ENCODE measurements at regions not wholly inside any gene's neighbourhood (a gene's known extent, or its start where the extent isn't known, plus 50 kb on each side); places are given as distances from the start of the nearest gene placed in this dataset.
A peak's percentile ranks its signal among the peaks of the same experiment; 100 is the strongest.

DNA sequence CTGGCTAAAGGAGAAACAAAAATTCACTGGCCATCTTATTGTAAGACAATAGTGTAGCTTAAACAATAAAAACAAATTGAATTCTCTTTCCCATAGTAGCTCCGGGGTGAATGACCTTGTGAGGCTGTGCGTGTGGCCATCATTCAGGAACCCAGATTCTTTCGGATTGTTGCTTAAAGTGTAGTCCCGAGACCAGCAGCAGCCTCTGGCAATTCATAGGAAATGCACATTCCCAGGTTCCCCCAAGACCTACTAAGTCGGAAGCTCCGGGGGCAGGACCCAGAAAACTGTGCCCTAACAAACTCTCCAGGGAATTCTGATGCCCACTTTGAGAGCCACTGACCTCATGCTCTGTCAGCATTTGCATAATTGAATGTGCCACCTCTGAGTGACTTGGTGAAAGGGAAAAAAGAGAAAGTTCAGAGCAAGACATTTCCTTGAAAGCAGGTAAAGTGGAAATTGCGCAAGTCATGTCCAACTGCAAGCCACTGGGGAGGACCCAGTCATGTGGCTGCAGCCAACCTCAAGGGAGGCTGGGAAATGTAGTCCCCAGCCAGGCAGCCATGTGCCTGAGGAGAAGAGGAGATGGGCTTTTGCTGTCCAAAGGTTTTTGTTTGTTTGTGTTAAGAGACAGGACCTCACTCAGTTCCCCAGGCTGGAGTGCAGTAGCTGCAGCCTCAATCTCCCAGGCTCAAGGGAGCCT lies 50.7 kb upstream of the PNMA8B start:
- Histone ChIP-seq H3K9me3 (ENCODE audit: insufficient read depth, low read length, severe bottlenecking) (peaks cover 16% of the 10 kb centered on the region), H3K36me3 (ENCODE audit: insufficient read depth, low read length) (no peaks in the 10 kb centered on the region), H3K4me2 (ENCODE audit: insufficient read depth, low read length) (no peak overlapping the region), H3K9ac (ENCODE audit: low read depth, low read length) (no peak overlapping the region), H3K79me2 (ENCODE audit: insufficient read depth, low read length) (no peaks in the 10 kb centered on the region), H3K27me3 (ENCODE audit: insufficient read depth, low read length, poor library complexity) (no peaks in the 10 kb centered on the region), H2AFZ (ENCODE audit: low read depth, low read length) (no peak overlapping the region; the same call in 1 of the 2 replicates), H4K20me1 (ENCODE audit: insufficient read depth, low read length) (no peaks in the 10 kb centered on the region), H3K27ac (ENCODE audit: low read length) (no peak overlapping the region), H3K4me3 (ENCODE audit: low read depth in 1 of 2, low read length in 2 of 2) (no peak overlapping the region), H3K4me1 (ENCODE audit: insufficient read depth, low read length) (no peaks in the 10 kb centered on the region)
- ATAC-seq (ENCODE audit: insufficient read depth, low read depth): no peak
- TF ChIP-seq, protein P1, sequence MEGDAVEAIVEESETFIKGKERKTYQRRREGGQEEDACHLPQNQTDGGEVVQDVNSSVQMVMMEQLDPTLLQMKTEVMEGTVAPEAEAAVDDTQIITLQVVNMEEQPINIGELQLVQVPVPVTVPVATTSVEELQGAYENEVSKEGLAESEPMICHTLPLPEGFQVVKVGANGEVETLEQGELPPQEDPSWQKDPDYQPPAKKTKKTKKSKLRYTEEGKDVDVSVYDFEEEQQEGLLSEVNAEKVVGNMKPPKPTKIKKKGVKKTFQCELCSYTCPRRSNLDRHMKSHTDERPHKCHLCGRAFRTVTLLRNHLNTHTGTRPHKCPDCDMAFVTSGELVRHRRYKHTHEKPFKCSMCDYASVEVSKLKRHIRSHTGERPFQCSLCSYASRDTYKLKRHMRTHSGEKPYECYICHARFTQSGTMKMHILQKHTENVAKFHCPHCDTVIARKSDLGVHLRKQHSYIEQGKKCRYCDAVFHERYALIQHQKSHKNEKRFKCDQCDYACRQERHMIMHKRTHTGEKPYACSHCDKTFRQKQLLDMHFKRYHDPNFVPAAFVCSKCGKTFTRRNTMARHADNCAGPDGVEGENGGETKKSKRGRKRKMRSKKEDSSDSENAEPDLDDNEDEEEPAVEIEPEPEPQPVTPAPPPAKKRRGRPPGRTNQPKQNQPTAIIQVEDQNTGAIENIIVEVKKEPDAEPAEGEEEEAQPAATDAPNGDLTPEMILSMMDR (IDR thresholded peaks at IDR 0.05; ENCODE audit: borderline replicate concordance, extremely low read depth, low read length, poor library complexity, severe bottlenecking): no peak
- TF ChIP-seq EZH2 (IDR thresholded peaks at IDR 0.05; ENCODE audit: borderline replicate concordance, low read depth, low read length, severe bottlenecking): no peak
- peak; percentile 18 for DNase-seq

DNA sequence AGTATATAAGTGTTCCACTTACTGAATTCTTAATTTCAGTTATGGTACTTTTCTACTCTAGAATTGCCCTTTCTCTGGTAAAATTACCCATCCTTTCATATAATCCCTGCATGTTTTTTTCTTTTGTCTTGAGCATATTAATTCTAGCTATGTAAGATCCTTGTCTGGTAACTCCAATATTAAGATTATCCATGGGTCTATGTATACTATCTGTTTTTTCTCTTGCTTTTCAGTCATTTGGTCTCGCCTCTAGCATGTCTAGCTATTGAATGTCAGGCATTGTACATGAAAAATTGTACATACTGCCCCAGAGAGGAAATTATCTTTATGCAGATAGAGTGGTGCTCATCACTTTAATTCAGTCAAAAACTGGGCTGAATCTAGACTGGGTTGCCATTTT lies 50.4 kb upstream of the CALM3 start:
- no peak for DNase-seq
- Histone ChIP-seq H3K79me2 (ENCODE audit: insufficient read depth, low read length) (no peaks in the 10 kb centered on the region), H3K36me3 (ENCODE audit: insufficient read depth, low read length) (no peaks in the 10 kb centered on the region), H3K9me3 (ENCODE audit: insufficient read depth, low read length, severe bottlenecking) (peaks cover 16% of the 10 kb centered on the region), H2AFZ (ENCODE audit: low read depth, low read length) (no peak overlapping the region), H3K4me2 (ENCODE audit: insufficient read depth, low read length) (no peak overlapping the region), H3K9ac (ENCODE audit: low read depth, low read length) (no peak overlapping the region), H4K20me1 (ENCODE audit: insufficient read depth, low read length) (no peaks in the 10 kb centered on the region), H3K4me1 (ENCODE audit: insufficient read depth, low read length) (no peaks in the 10 kb centered on the region), H3K27me3 (ENCODE audit: insufficient read depth, low read length, poor library complexity) (no peaks in the 10 kb centered on the region), H3K27ac (ENCODE audit: low read length) (no peak overlapping the region), H3K4me3 (ENCODE audit: low read depth in 1 of 2, low read length in 2 of 2) (no peak overlapping the region)
- TF ChIP-seq, protein P1 (IDR thresholded peaks at IDR 0.05; ENCODE audit: borderline replicate concordance, extremely low read depth, low read length, poor library complexity, severe bottlenecking): no peak
- TF ChIP-seq EZH2 (IDR thresholded peaks at IDR 0.05; ENCODE audit: borderline replicate concordance, low read depth, low read length, severe bottlenecking): no peak
- ATAC-seq (ENCODE audit: insufficient read depth, low read depth): no peak

DNA sequence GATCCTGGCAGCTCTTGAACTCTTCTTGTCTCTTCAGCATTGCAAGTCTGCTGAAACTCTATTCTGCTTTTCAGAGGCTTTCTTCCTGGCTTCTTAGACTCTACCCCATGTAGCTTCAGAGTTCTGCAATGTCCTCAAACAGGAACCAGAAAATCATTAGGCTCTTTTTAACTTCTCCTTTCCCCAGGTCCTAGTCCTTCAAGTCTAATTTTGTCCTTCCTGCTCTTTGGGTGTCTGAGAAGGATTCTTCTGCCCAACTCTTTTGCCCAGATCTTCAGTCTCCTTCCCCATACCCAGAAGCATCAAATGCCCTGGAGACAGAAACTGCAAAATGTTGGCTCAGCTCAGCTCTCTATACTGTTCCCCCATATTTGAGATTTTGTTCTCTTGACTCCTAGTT lies 50.0 kb upstream of the CALM3 start:
- H3K27ac ChIP-seq (ENCODE audit: low read length): no peak overlapping the region
- H3K4me3 ChIP-seq (ENCODE audit: low read depth in 1 of 2, low read length in 2 of 2): no peak overlapping the region
- peaks cover 16% of the 10 kb centered on the region for H3K9me3 ChIP-seq (ENCODE audit: insufficient read depth, low read length, severe bottlenecking)
- no peak overlapping the region for H3K9ac ChIP-seq (ENCODE audit: low read depth, low read length)
- no peak for TF ChIP-seq EZH2 (IDR thresholded peaks at IDR 0.05; ENCODE audit: borderline replicate concordance, low read depth, low read length, severe bottlenecking)
- TF ChIP-seq, protein P1 (IDR thresholded peaks at IDR 0.05; ENCODE audit: borderline replicate concordance, extremely low read depth, low read length, poor library complexity, severe bottlenecking): no peak
- H2AFZ ChIP-seq (ENCODE audit: low read depth, low read length): no peak overlapping the region
- H3K79me2 ChIP-seq (ENCODE audit: insufficient read depth, low read length): no peaks in the 10 kb centered on the region
- DNase-seq (no peak), ATAC-seq (ENCODE audit: insufficient read depth, low read depth) (no peak)
- H4K20me1 ChIP-seq (ENCODE audit: insufficient read depth, low read length): no peaks in the 10 kb centered on the region
- no peaks in the 10 kb centered on the region for H3K36me3 ChIP-seq (ENCODE audit: insufficient read depth, low read length)
- H3K4me1 ChIP-seq (ENCODE audit: insufficient read depth, low read length): no peaks in the 10 kb centered on the region
- H3K27me3 ChIP-seq (ENCODE audit: insufficient read depth, low read length, poor library complexity): no peaks in the 10 kb centered on the region
- no peak overlapping the region for H3K4me2 ChIP-seq (ENCODE audit: insufficient read depth, low read length)
